ENCODE measurements at regions not wholly inside any gene's neighbourhood (a gene's known extent, or its start where the extent isn't known, plus 50 kb on each side); places are given as distances from the start of the nearest gene placed in this dataset.

DNA sequence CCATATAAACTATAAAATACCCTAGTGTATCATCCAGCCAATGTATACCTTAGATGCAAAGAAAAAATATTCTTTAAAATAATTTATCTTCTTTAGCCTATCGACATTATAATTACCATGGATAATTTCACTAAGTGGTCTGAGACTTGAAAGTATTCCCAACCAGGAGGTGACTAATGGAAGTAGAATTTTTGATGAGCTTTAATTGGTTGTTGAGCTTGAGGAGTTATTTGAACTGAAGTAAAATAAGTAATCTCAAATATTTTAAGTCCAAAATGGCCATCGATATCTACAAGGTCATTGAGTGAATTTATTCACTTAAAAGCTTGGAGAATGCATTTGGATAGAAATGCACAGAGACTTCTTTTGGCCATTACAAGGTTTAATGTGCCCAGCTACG is 436.2 kb downstream of the TLL1 start:
- Histone ChIP-seq H3K4me3 (no peak overlapping the region), H3K4me1 (no peaks in the 10 kb centered on the region), H3K27me3 (ENCODE audit: insufficient read depth in 3 of 3, low read length in 2 of 3) (no peaks in the 10 kb centered on the region), H3K27ac (no peak overlapping the region), H3K9me3 (no peaks in the 10 kb centered on the region), H3K36me3 (ENCODE audit: insufficient read depth in 1 of 2, low read depth in 1 of 2) (no peaks in the 10 kb centered on the region)
- ATAC-seq (no peak), DNase-seq (no peak)
- TF ChIP-seq, protein P1, sequence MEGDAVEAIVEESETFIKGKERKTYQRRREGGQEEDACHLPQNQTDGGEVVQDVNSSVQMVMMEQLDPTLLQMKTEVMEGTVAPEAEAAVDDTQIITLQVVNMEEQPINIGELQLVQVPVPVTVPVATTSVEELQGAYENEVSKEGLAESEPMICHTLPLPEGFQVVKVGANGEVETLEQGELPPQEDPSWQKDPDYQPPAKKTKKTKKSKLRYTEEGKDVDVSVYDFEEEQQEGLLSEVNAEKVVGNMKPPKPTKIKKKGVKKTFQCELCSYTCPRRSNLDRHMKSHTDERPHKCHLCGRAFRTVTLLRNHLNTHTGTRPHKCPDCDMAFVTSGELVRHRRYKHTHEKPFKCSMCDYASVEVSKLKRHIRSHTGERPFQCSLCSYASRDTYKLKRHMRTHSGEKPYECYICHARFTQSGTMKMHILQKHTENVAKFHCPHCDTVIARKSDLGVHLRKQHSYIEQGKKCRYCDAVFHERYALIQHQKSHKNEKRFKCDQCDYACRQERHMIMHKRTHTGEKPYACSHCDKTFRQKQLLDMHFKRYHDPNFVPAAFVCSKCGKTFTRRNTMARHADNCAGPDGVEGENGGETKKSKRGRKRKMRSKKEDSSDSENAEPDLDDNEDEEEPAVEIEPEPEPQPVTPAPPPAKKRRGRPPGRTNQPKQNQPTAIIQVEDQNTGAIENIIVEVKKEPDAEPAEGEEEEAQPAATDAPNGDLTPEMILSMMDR (IDR thresholded peaks at IDR 0.05) = no peak
- intact Hi-C loops (cut with DNase I) = no loop called here
- 71 to 75% (median 74%) methylated on average over 3 of the region's 3 CpGs for WGBS, 3 donors

DNA sequence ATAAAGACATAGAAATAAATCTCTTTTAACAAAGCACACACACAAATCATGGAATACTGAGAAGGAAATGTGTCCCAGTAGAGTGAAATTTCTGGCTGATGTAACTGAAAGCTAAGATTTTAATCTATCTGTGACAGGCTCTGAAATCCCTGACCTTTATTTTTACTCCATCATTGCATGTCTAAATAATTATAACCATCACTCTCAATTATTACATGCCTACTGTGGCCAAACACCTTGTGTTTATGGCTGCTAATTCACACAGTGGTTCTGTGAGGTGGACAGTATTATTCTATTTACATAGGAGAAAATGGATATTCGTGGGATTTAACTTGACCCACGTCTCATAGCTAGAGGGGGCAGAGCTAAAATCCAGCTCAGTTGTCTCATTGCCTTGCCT is 438.1 kb downstream of the TLL1 start:
- no peak for DNase-seq
- no peaks in the 10 kb centered on the region for H3K9me3 ChIP-seq
- H3K27me3 ChIP-seq (ENCODE audit: insufficient read depth in 3 of 3, low read length in 2 of 3) = no peaks in the 10 kb centered on the region
- no peak overlapping the region for H3K27ac ChIP-seq
- ATAC-seq = no peak
- WGBS, 3 donors = 32 to 34% (median 33%) methylated on average over 2 of the region's 2 CpGs
- intact Hi-C loops (cut with DNase I) = no loop called here
- H3K36me3 ChIP-seq (ENCODE audit: insufficient read depth in 1 of 2, low read depth in 1 of 2) = no peaks in the 10 kb centered on the region
- no peak overlapping the region for H3K4me3 ChIP-seq
- TF ChIP-seq, protein P1 (IDR thresholded peaks at IDR 0.05) = no peak
- no peaks in the 10 kb centered on the region for H3K4me1 ChIP-seq

DNA sequence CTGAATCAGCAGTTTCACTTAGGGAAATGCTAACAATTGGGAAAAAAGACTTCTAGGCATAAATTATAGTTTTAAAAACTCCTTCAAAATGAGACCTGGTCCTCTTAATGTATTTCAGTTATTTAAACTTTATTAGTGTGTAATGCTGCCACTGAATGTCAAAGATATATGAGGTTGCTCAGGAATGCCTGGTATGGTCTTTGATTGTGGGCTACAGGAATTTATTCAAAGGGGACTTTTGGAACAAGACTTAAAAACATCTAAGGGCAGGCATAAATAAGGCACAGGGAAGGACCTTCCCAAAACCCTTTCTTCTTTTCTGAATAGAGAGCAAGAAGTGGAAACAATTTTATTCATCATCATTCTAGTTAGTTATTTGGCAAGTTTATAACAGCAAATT is 439.1 kb downstream of the TLL1 start:
- intact Hi-C loops (cut with DNase I) = no loop called here
- TF ChIP-seq, protein P1 (IDR thresholded peaks at IDR 0.05) = no peak

DNA sequence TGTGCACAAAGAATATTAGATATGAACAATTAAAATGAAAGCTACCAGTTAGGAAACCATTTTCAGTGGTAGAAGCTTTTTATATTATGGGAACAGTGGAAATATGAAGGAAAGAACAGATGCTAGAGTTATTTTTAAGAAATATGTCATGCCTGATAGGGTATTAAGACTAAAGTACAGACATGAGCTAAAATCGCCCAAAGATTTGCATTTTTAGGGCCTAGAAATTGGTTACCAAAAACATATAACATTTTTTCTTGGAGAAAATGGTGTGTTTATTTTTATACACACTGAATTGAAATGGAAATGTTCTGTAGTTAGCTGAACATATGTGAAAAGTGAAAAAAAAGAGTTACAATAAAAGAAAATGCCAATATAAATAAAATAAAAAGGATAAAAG is 441.9 kb downstream of the TLL1 start:
- no peaks in the 10 kb centered on the region for H3K9me3 ChIP-seq
- ATAC-seq = no peak
- no peaks in the 10 kb centered on the region for H3K27me3 ChIP-seq (ENCODE audit: insufficient read depth in 3 of 3, low read length in 2 of 3)
- H3K4me3 ChIP-seq = no peak overlapping the region
- TF ChIP-seq, protein P1 (IDR thresholded peaks at IDR 0.05) = no peak
- H3K4me1 ChIP-seq = no peaks in the 10 kb centered on the region
- no peak overlapping the region for H3K27ac ChIP-seq
- intact Hi-C loops (cut with DNase I) = no loop called here
- no peak for DNase-seq
- no peaks in the 10 kb centered on the region for H3K36me3 ChIP-seq (ENCODE audit: insufficient read depth in 1 of 2, low read depth in 1 of 2)
- 64 to 66% (median 65%) methylated on average over 1 of the region's 1 CpG for WGBS, 3 donors

More for the DNA sequence above, 439.1 kb downstream of the TLL1 start:
- no peak overlapping the region for H3K4me3 ChIP-seq
- no peaks in the 10 kb centered on the region for H3K27me3 ChIP-seq (ENCODE audit: insufficient read depth in 3 of 3, low read length in 2 of 3)
- no peaks in the 10 kb centered on the region for H3K9me3 ChIP-seq
- H3K4me1 ChIP-seq = no peaks in the 10 kb centered on the region
- ATAC-seq (no peak), DNase-seq (no peak)
- H3K36me3 ChIP-seq (ENCODE audit: insufficient read depth in 1 of 2, low read depth in 1 of 2) = no peaks in the 10 kb centered on the region
- H3K27ac ChIP-seq = no peak overlapping the region

DNA sequence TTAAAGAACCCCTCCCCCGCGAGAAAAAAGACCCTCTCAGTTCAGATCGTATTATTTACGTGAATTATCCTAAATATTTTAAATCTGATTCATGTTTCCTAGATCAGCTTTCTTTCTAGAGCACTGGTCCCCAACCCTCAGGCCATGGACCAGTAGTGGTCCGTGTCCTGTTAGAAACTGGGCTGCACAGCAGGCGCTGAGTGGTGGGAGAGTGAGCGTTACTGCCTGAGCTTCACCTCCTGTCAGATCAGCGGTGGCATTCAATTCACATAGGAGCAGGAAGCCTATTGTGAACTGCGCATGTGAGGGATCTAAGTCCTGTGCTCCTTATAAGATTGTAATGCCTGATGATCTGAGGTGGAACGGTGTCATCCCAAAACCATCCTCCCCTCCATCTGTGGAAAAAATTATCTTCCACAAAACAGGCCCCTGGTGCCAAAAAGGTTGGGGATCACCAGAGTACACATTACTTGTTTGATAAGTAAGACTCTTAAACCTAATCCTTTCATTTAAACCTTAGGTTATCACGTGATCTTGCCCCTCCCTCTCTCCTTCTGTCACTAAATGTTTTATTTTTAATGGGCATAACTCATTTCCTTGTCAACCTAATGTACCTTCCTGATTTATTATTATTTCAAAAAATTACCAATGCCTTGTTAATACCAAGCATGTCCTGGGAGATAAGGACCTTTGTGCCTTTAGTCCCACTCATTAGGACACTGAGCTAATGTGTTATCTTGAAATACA is 442.9 kb downstream of the TLL1 start:
- TF ChIP-seq, protein P1 (IDR thresholded peaks at IDR 0.05) = no peak
- no peaks in the 10 kb centered on the region for H3K36me3 ChIP-seq (ENCODE audit: insufficient read depth in 1 of 2, low read depth in 1 of 2)
- no peaks in the 10 kb centered on the region for H3K4me1 ChIP-seq
- intact Hi-C loops (cut with DNase I) = no loop called here
- WGBS, 3 donors = 88 to 91% (median 91%) methylated on average over 11 of the region's 11 CpGs
- no peak for ATAC-seq
- DNase-seq = no peak
- no peaks in the 10 kb centered on the region for H3K27me3 ChIP-seq (ENCODE audit: insufficient read depth in 3 of 3, low read length in 2 of 3)
- H3K4me3 ChIP-seq = no peak overlapping the region
- H3K27ac ChIP-seq = no peak overlapping the region
- H3K9me3 ChIP-seq = no peaks in the 10 kb centered on the region

Measured in psoas muscle (tissue), 7 donors.